GM21367 (cell line): ENCODE measurements at regions not wholly inside any gene's neighbourhood (a gene's known extent, or its start where the extent isn't known, plus 50 kb on each side); places are given as distances from the start of the nearest gene placed in this dataset.

Source experiments
- ATAC-seq: cut with Tn5 transposase; IDR thresholded peaks from one replicate; pipeline ENCODE4 v1.9.1; 2021; ENCODE audit not compliant: unreplicated experiment

DNA sequence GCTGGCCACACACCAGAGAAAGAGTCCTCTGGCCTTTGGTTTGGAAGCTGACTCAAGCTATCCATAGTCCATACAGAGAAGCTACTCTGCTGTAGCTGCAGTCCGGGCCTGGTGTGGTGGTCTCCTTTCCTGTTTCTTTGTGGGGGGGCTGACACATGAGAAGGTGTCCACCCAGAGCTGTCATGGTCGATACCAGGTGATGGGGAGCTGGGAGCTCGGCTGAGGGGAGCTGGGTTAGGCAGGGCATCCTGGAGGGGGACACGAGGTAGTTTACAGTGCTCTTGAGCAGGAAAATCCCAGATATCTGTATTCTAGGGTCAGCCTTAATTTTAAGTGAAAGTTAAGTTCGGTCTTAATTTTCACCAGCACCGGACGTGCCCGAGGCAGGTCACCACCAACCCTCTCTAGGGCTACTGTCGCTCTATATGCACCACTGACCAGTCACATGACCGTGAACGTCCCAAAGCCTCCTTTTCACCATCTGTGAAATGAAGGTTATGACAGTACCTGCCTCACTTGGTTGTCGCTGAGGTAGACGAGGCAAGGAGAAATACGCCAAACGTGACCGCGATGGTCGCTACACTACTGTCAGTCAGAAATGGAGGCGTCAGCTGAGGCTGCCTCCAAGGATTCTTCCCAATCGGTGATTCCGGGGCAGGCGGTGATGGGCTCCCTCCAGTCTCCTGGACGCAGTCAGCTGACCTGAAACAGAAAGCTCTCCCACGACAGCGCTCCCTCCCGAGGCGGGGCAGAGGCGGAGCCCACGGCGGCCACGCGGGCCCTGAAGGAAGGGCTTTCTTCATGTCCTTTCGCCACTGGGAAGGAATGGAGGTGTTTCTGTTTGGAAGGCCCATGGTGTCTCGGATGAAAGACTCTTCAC lies 69.4 kb upstream of the SHH start:
- no peak for ATAC-seq

DNA sequence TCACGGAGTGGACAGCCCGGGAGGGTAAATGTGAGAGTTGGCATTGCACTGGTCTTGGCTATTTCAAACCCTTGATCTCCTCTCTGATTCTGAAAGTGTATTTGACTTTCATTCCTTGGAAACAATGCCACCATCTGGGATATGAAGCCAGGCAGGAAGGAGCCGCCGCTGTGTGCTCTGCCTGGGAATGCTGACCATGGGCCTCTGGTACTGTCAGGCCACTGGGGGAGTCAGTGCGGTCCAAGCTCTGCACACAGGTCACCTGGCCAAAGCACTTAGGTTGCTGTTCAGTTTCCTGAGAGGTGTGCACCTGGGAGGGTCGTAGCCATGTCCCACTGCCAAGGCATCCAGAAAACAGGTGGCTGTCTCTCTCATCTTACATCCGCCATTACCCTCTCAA lies 68.5 kb upstream of the SHH start:
- no peak for ATAC-seq

GRCh38 chr7:155879592-155879991 lies 67.3 kb upstream of the SHH start:
- no peak for ATAC-seq

DNA sequence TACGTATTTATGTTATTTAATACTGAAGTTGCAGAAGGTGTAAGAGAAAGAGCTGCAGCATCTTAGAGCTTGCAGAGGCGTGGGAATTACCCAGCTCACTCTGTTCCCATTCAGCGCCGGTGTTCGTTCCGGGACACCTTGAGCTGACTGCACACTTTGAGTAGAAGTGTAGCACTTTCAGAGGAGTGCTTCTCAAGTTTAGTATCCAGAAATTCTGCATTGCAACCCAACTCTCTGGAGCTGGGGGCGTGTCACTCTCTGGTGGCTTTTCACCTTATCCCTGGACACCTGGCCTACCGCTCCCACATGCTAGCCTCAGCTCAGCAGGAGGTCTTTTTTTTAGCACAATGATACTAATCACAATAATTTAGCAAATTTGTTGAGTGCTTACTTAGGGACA lies 66.4 kb upstream of the SHH start:
- ATAC-seq: no peak

GRCh38 chr7:155878250-155878649 lies 66.0 kb upstream of the SHH start:
- no peak for ATAC-seq

DNA sequence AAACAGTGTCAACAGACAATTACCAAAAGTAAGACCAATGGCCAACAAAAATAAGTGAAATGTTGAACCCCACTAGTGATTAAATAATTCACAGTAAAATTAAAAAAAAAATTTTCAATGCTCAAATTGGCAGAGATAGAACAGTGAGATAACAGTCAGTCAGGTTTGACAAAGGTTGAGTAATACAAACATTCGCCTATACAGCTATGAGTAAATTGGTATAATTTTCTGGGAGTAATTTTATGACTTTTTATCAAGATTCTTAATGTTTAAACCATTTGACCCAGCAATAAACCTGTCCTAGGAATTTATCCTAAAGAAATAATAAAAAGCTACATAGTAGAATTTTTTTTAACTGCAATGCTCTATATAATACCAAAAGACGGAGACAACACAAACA lies 64.9 kb upstream of the SHH start:
- ATAC-seq: no peak

DNA sequence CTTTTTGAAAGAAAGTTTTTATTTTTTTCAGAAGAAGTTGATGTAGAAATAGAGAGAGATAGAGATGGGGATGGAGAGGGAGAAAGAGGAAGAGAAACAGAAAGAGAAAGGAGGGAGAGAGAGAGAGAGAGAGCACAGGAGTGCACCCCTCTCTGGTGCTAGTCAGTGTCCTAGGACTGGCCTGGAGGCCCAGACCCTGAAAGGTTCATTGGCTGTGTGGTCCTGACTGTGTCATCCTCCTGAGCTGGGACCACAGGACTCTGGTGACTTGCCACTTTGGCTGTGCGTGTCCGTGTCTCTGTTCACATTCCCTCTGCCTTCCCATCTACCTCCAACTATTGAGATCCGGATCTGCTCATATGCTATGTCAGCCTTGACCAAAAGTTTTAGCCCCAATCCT lies 62.1 kb upstream of the SHH start:
- ATAC-seq: no peak

DNA sequence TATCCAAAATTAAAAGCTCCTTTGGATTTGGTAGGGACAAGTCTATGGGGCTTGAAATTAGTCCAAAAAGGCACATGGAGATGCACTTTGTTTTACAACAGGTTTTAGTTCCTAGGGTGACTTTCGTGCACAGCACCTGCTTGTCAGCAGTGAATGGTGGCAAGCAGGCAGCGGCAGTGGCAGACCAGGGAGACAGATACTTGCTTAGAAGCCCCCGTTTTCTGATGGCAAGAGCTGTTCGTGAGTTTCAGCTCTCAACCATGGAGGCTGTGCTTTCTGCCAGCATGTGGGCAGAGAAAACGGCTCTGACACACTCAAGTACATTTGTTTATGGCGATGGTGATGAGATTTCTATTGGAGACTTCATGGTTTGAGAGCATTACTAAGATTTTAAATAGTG lies 61.7 kb upstream of the SHH start:
- ATAC-seq: no peak

GRCh38 chr7:155872678-155873369 lies 60.6 kb upstream of the SHH start:
- ATAC-seq: no peak

GRCh38 chr7:155871211-155871610 lies 58.9 kb upstream of the SHH start:
- no peak for ATAC-seq

DNA sequence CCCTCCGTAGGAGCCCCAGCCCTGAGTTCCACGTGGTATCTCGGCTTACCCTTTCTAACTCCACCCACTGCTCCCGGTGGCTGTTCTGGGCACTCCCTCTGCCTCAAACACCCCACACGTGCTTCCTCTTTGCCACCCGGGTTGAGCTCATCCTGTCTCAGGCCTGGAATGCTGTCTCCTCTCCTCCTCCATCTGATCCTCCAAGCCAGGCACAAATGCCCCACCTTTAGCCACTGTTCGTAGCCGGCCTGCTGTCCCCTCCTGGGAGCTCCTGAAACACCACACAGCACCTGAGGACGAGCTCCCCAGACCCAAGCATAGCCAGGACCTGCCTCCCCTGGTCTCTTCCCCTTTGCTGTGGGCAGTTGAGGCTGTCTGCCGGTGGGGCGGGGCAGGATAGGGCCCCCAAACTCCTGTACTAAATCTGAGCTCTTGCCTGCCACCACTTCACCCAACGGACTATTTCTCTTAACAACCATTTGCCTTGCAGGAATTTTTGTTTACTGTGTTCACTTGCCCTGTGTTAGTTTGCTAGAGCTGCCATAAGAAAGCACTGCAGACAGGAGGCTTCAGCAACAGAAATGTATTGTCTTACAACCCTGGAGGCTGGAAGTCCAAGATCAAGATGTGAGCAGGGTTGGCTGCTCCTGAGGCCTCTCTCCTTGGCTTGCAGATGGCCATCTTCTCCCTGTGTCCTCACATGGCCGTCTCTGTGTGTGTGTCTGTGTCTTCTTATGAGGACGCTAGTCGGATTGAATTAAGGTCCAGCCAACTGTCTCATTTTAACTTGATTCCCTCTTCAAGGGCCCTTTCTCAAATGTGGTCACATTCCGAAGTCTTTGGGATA lies 58.3 kb upstream of the SHH start:
- ATAC-seq: no peak

DNA sequence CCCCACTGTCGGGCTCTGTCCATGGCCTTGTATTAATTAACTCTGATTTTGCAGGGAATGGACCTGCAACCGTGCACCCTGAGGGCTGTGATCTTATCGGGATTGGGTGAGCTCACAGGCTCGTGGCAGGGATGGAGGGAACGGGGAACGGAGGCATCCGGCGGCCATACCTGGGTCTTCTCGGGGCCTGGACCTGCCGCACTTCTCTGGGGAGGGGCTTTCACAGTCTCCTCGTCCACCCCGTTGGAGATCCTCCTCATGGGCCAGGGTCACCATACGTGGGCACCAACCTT lies 57.5 kb upstream of the SHH start:
- ATAC-seq: no peak

DNA sequence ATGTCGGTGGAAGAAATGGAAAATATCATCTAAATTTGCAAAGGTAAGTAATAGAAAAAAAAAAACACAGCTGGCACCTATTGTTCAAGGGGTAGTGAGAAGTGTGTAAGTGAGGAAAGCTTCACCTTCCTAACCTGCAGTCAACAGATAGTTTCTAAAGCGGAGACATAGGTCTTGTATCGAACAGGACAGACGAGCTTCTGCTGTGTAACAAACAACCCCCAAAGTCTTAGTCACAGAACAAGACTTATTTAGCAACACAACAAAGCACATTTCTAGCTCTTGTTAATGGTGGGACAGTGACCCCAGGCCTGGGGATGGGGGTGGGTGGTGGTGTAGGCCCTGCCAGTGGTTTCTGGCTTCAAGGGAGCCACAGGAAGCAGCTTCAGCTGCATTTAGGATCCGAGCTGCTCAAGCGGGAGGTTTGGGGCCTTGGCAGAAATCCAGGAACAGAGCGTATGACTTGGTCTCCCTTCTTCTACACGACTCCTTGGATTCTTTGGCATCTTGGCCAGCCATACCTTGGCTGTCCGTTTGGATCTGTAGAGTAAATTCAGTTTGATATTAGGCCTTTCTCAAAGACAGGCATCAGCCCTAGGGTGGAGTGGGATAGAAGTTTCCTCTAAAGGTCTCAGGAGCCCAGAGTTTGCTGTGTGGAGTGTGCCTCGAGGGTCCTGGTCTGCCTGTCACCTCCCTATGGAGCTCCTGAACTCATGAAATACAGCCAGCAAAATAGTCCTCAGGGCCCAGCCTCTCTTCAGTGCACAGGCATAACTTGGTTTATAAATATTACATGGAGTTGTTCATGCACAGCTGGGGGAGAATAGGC lies 56.9 kb upstream of the SHH start:
- no peak for ATAC-seq

DNA sequence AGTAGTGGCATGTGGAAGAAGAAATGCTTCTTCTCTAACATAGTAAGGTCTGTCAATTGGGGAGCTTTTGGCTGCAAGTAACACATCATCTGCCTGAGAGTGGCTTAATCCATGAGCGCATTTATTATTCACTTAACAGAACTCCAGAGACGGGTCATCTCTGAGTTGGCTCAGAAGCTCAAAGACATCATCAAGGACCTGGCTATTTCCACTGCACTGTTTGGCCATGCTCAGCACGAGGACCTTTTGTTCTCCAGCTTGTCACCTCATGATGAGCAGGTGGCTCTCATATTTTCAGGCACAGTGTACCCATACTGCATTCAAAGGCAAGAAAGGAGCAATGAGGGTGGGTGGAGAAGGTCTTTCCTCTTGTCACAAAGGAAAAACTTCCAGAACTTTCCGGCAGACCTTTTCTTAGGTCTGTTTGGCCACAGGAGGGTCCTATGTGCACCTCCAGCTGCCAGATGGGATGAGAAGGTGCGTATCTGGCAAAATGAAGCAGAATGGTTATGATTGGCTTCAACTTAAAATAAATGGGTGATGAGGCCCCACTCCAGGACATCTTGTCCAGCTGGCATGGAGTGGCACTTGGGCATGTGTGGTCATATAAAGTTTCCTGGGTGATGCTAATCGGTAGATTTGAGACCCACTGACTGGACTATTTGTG lies 55.6 kb upstream of the SHH start:
- ATAC-seq: no peak

DNA sequence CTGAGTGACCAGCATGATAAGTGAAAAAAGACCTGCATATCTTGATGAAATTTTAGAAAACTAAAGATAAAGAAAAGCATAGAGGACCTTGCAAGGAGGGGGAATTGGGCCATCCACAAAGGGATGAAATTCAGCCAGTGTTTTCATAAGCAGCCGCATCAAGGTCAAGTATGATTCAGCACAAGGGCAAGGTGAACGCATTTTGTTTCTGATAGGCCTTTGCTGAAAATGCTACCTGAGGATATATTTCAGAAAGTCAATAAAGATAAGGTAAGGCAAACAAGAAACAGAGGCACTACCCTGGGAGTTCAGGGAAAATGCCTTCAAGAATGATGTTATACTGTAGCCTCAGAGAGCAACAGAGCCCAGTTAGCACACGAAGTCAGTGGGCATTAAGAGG lies 55.0 kb upstream of the SHH start:
- no peak for ATAC-seq

DNA sequence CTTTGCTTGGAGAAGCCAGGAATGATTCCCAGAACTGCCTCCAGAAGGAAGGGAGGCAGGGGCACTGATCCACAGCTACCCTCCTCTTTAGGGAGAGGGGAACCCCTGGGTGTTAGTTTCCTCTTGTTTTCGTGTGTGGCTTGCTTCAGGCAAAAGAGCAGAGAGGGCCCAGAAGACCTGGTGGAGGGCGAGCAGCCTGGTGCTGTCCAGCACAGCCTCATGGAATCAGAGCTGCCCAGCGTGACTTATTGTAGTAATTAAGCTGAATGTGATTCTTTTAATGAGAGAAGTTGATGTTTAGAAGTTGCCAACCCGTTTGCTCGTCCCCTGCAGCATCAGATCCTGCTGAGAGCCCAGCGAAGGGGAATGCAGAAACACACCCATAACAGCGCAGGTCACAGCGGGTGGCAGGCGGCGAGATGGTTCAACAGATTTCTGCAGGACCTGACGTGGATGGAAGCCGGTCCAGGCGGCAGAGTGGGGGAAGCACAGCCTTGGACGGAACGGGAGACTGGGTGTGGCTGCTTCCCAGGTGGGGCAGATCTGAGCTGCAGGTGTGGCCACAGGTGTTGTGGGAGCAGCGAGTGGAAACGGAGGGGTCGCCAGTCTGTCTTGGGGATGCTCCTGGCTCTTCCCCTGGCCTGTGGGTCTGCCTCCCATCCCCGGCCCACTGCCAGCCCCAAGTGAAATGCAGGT lies 53.7 kb upstream of the SHH start:
- ATAC-seq: no peak

- ATAC-seq: no peak
These were observed 52.9 kb upstream of the SHH start for GRCh38 chr7:155864991-155865690.

- no peak for ATAC-seq
These were observed 52.2 kb upstream of the SHH start for GRCh38 chr7:155864271-155864985.

DNA sequence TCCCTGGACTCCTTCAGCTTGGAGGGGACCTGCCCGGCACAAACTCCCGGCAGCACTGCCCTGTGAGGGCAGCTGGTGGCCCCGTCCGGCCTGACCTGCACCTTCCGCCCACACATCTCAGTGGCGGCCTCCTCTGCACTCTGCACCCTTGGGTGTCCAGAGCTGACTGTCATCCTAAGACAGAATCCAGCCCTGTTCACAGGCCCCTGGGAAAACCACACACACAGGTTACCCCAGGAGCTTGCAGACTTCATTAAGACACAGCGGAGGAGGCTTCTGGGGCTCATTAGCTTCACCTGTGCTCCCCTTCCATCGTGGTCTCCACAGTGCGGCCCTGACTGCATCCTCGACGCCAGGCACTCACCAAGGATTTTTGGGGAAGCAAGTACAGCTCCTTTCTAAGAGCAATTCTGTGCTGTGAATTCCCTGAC lies 51.5 kb upstream of the SHH start:
- ATAC-seq: no peak
